ENCODE measurements at regions not wholly inside any gene's neighbourhood (a gene's known extent, or its start where the extent isn't known, plus 50 kb on each side); places are given as distances from the start of the nearest gene placed in this dataset.

DNA sequence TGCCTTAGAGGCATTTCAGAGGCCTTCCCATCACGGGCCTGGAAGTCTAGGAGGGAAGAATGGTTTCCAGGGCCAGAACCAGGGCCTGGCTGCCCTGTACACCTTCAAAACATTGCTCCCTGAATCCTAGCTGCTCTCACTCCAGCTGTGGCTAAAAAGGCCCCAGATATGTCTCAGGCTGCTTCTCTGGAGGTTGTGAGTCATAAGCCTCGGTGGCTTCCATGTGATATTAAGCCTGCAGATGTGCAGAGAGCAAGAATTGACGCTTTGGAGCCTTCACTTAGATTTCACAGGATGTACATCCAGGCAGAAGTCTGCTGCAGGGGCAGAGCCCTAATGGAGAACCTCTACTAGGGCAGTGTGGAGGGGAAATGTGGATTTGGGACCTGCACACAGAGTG, 502.5 kb downstream of the GRXCR1 start:
- Histone ChIP-seq H3K27me3 (ENCODE audit: control insufficient read depth in 2 of 2, insufficient read depth in 2 of 2, low read length in 2 of 2) (no peaks in the 10 kb centered on the region), H3K4me2 (ENCODE audit: insufficient read depth, low read length) (no peak overlapping the region), H2AFZ (ENCODE audit: low read depth, low read length) (no peak overlapping the region), H3K4me1 (replicated peaks in 1 of 2; ENCODE audit: control insufficient read depth in 2 of 2, insufficient read depth in 2 of 2, low read length in 2 of 2) (no peaks in the 10 kb centered on the region), H3K9me1 (ENCODE audit: control insufficient read depth, insufficient read depth, low read length) (no peaks in the 10 kb centered on the region), H3K36me3 (ENCODE audit: control insufficient read depth, insufficient read depth, low read length) (no peaks in the 10 kb centered on the region), H3K9ac (ENCODE audit: insufficient read depth in 1 of 2, low read depth in 2 of 2, low read length in 2 of 2) (no peak overlapping the region), H3K79me2 (ENCODE audit: control insufficient read depth, insufficient read depth, low read length) (no peaks in the 10 kb centered on the region), H3K4me3 (no peak overlapping the region), H3K27ac (ENCODE audit: extremely low read depth, low read depth, low read length) (no peak overlapping the region), H3K9me3 (replicated peaks; ENCODE audit: control insufficient read depth, insufficient read depth, low read depth, low read length) (no peaks in the 10 kb centered on the region), H4K20me1 (replicated peaks; ENCODE audit: control insufficient read depth, insufficient read depth, low read length) (no peaks in the 10 kb centered on the region)
- no TSS peak for BruUV-seq (replicated peaks)
- ChIA-PET CTCF (ENCODE audit: low intra/inter-chr PET ratio) (no interaction called here), POLR2A (no interaction called here)
- in situ Hi-C loops (cut with MboI): no loop called here
- DNase-seq (ENCODE audit: extremely low read depth in 1 of 4, low spot score in 3 of 4) (no peak), FAIRE-seq (no peak), ATAC-seq (no peak)
- 0% methylated on average over 3 of the region's 3 CpGs for WGBS (ENCODE audit: insufficient coverage, low coverage, missing lambda C conversion rate)
- intact Hi-C loops (cut with micrococcal nuclease): no loop called here
- no peak for TF ChIP-seq NFRKB (IDR thresholded peaks at IDR 0.05; ENCODE audit: low read depth)
- no peak for TF ChIP-seq MIER1 (IDR thresholded peaks at IDR 0.05; ENCODE audit: low read depth)
- TF ChIP-seq, protein P1, sequence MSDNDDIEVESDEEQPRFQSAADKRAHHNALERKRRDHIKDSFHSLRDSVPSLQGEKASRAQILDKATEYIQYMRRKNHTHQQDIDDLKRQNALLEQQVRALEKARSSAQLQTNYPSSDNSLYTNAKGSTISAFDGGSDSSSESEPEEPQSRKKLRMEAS (CRISPR knock-in tag; IDR thresholded peaks at IDR 0.05): no peak
- TF ChIP-seq FOXA1 (IDR thresholded peaks at IDR 0.05; ENCODE audit: borderline replicate concordance): no peak
- TF ChIP-seq, protein P2, sequence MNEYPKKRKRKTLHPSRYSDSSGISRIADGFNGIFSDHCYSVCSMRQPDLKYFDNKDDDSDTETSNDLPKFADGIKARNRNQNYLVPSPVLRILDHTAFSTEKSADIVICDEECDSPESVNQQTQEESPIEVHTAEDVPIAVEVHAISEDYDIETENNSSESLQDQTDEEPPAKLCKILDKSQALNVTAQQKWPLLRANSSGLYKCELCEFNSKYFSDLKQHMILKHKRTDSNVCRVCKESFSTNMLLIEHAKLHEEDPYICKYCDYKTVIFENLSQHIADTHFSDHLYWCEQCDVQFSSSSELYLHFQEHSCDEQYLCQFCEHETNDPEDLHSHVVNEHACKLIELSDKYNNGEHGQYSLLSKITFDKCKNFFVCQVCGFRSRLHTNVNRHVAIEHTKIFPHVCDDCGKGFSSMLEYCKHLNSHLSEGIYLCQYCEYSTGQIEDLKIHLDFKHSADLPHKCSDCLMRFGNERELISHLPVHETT (CRISPR knock-in tag; conservative IDR thresholded peaks at IDR 0.05 in 1 of 2, IDR thresholded peaks at IDR 0.05 in 1 of 2): no peak
- TF ChIP-seq, protein P3, sequence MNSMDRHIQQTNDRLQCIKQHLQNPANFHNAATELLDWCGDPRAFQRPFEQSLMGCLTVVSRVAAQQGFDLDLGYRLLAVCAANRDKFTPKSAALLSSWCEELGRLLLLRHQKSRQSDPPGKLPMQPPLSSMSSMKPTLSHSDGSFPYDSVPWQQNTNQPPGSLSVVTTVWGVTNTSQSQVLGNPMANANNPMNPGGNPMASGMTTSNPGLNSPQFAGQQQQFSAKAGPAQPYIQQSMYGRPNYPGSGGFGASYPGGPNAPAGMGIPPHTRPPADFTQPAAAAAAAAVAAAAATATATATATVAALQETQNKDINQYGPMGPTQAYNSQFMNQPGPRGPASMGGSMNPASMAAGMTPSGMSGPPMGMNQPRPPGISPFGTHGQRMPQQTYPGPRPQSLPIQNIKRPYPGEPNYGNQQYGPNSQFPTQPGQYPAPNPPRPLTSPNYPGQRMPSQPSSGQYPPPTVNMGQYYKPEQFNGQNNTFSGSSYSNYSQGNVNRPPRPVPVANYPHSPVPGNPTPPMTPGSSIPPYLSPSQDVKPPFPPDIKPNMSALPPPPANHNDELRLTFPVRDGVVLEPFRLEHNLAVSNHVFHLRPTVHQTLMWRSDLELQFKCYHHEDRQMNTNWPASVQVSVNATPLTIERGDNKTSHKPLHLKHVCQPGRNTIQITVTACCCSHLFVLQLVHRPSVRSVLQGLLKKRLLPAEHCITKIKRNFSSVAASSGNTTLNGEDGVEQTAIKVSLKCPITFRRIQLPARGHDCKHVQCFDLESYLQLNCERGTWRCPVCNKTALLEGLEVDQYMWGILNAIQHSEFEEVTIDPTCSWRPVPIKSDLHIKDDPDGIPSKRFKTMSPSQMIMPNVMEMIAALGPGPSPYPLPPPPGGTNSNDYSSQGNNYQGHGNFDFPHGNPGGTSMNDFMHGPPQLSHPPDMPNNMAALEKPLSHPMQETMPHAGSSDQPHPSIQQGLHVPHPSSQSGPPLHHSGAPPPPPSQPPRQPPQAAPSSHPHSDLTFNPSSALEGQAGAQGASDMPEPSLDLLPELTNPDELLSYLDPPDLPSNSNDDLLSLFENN (IDR thresholded peaks at IDR 0.05; ENCODE audit: low read depth in 2 of 2, low read length in 2 of 2): no peak
- no peak for TF ChIP-seq MTF1 (CRISPR knock-in tag; IDR thresholded peaks at IDR 0.05; ENCODE audit: borderline replicate concordance)
